ENCODE measurements at regions not wholly inside any gene's neighbourhood (a gene's known extent, or its start where the extent isn't known, plus 50 kb on each side); places are given as distances from the start of the nearest gene placed in this dataset.

- no peak for DNase-seq
Measured at GRCh38 chr18:46269275-46269674, 165.1 kb downstream of the HAUS1 start.

GRCh38 chr18:46271488-46271887, 167.3 kb downstream of the HAUS1 start:
- no peak for DNase-seq

GRCh38 chr18:46273861-46274260, 169.7 kb downstream of the HAUS1 start:
- no peak for DNase-seq

GRCh38 chr18:46274266-46274665, 170.1 kb downstream of the HAUS1 start:
- DNase-seq, result no peak

- no peak for DNase-seq
Measured at GRCh38 chr18:46275370-46275769, 171.2 kb downstream of the HAUS1 start.

- no peak for DNase-seq
Measured at GRCh38 chr18:46276748-46277147, 172.6 kb downstream of the HAUS1 start.

GRCh38 chr18:46278481-46279465, 174.6 kb downstream of the HAUS1 start:
- DNase-seq, result no peak

- DNase-seq, result no peak
Measured at GRCh38 chr18:46279673-46280072, 175.5 kb downstream of the HAUS1 start.

GRCh38 chr18:46281185-46282176, 177.3 kb downstream of the HAUS1 start:
- peak; percentile 52 for DNase-seq

- DNase-seq, result no peak
Measured at GRCh38 chr18:46282177-46282570, 178.0 kb downstream of the HAUS1 start.

GRCh38 chr18:46282646-46283045, 178.5 kb downstream of the HAUS1 start:
- no peak for DNase-seq

- DNase-seq, result no peak
Measured at GRCh38 chr18:46283268-46283667, 179.1 kb downstream of the HAUS1 start.

GRCh38 chr18:46283895-46284295, 179.7 kb downstream of the HAUS1 start:
- DNase-seq, result no peak

- no peak for DNase-seq
Measured at GRCh38 chr18:46289463-46289862, 185.3 kb downstream of the HAUS1 start.

- DNase-seq, result no peak
Measured at GRCh38 chr18:46289931-46290330, 185.7 kb downstream of the HAUS1 start.

GRCh38 chr18:46290440-46291020, 186.3 kb downstream of the HAUS1 start:
- no peak for DNase-seq

GRCh38 chr18:46291149-46291548, 187.0 kb downstream of the HAUS1 start:
- no peak for DNase-seq

- no peak for DNase-seq
Measured at GRCh38 chr18:46293742-46294181, 189.6 kb downstream of the HAUS1 start.

- no peak for DNase-seq
Measured at GRCh38 chr18:46294318-46294717, 190.1 kb downstream of the HAUS1 start.

- DNase-seq, result no peak
Measured at GRCh38 chr18:46294751-46295150, 190.6 kb downstream of the HAUS1 start.

GRCh38 chr18:46295416-46295815, 191.2 kb downstream of the HAUS1 start:
- no peak for DNase-seq

GRCh38 chr18:46296656-46297055, 192.5 kb downstream of the HAUS1 start:
- DNase-seq, result no peak

- DNase-seq, result no peak
Measured at GRCh38 chr18:46297124-46297523, 192.9 kb downstream of the HAUS1 start.

Measured in stimulated activated CD4-positive, alpha-beta T cell treated with anti-CD3 and anti-CD28 coated beads, Interleukin-12 subunit alpha, Interleukin-12 subunit beta, amount 100 ng/mL, for 4 hours (primary cell).